Dedifferentiated amniotic fluid mesenchymal stem cell (primary cell): ENCODE measurements at regions not wholly inside any gene's neighbourhood (a gene's known extent, or its start where the extent isn't known, plus 50 kb on each side); places are given as distances from the start of the nearest gene placed in this dataset.
A peak's percentile ranks its signal among the peaks of the same experiment; 100 is the strongest.

Experiments
- DNase-seq: peaks from one replicate; pipeline ENCODE4 v3.0.0-alpha.2; 2016; ENCODE audit errors: extremely low spot score

DNA sequence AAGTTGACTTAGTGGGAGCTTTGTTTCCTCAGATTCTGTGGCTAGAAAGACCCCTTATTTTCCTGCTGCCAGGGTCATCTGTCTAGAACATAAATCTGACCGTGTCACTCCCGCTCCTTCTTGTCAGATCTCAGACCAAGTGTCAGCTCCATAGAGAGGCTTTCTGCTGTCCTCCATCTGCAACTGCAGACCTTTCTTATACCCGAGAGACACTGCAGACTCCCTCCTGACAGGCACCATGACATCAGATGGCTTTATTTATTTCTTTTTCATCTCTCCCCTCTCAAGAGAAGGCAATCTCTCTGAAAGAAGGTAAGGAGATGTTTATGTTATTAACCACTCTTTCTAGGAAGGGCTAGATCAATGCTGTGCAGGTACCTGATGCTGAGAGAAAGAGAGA is 726.5 kb downstream of the UQCRFS1 start:
- DNase-seq, result no peak

DNA sequence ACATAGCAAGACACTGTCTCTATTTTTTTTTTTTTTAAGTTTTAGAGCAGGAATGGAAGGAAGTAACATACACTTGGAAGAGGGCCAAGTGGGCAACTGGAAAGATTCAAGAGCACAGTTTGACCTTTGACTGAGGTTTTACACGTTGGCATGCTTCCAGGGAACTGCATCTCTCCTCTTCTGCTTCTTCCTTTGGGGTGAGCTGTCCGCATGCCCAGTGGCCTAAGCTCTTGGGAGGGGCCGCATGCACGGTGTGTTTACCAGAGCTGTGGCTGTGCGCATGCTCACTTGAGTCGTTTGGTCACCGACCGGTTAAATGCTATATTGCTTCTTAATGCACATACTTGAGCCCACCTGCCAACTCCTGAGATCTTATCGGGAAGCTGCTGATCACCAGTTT is 727.7 kb downstream of the UQCRFS1 start:
- DNase-seq, result no peak

DNA sequence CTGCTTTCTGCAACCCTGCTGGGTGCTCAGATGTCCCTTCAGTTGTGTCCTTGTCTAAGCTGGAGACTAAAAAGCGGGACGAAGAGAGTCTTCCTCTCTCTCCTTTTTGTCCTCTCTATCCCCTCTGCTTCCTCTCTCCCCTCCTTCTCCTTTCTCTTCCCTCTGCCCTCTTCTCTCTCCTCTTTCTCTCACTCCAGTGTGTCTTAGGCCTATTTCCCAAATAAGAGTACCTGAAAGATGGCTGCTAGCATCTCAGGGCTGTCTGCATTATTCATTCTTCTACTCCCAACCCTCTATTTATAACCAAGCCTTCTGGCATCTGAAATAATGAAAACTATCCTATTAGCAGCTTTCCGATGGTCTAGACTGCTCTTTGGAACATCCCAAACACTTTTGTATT is 729.8 kb downstream of the UQCRFS1 start:
- no peak for DNase-seq

DNA sequence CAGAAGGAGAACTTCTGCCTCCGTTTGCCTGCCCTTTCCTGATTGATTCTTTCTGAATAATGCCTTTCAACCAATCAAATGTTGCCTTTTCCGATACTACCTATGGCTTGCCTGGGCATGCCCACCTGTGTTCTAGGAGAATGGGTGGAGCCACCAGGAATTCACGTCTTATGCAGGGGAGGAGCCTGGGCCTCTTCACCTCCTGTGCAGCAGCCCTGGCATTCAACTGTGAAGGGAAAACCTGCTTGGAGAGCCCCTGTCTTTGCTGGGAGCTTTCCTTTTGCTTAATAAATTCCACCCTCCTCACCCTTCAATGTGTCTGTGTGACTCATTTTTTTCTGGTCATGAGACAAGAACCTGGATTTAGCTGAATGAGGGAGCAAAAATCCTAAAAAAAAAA is 730.7 kb downstream of the UQCRFS1 start:
- no peak for DNase-seq

DNA sequence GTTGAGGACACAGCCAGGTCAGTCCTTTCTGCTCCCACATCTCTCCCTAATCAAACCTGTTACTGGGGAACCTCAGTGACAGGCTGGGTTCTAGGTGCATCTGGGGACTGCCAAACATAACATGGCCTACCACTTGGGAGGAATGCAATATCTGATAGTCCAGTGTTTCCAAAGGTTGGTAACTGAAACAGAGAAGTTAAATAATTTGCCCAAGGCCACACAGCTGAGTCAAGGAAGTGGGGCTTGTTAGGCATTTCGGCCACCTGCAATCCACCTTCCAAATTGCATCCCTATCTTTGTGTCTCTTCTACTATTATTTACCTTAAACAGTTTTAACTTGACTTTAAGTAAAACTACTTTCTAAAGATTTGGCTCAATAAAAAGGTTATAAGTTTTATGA is 731.3 kb downstream of the UQCRFS1 start:
- DNase-seq, result no peak

DNA sequence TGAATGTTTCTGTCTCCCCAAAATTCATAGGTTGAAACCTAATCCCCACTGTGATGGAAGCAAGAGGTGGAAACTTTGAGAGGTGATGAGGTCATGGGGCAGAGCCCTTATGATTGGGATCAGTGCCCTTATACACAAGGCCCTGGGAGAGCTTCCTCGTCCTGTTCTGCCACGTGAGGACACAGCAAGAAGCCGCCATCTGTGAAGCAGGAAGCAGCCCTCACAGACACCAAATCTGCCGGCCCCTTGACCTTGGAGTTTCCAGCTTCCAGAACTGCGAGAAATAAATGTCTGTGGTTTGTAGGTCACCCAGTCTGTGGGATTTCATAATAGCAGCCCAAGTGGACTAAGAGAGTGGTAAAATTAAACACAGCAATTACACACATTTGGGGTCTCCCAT is 737.4 kb downstream of the UQCRFS1 start:
- no peak for DNase-seq

DNA sequence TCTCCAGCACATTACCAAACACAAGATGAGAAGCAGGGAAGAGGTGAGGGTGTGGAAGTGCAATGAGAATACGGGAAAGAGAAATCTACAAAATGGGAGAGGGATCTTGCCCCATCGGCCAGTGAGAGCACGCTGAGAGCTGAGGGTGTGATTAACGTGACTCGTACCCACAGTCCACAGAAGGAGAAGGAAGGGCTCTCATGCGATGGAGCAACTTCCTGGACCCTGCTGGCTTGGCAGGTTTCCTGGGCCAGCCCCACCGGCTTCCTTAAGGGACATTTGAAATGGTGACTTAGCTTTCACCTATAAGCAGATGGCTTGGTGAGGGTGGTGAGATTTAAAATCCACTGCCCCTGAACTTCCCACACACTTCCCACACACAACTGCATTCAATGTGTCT is 740.1 kb downstream of the UQCRFS1 start:
- no peak for DNase-seq

DNA sequence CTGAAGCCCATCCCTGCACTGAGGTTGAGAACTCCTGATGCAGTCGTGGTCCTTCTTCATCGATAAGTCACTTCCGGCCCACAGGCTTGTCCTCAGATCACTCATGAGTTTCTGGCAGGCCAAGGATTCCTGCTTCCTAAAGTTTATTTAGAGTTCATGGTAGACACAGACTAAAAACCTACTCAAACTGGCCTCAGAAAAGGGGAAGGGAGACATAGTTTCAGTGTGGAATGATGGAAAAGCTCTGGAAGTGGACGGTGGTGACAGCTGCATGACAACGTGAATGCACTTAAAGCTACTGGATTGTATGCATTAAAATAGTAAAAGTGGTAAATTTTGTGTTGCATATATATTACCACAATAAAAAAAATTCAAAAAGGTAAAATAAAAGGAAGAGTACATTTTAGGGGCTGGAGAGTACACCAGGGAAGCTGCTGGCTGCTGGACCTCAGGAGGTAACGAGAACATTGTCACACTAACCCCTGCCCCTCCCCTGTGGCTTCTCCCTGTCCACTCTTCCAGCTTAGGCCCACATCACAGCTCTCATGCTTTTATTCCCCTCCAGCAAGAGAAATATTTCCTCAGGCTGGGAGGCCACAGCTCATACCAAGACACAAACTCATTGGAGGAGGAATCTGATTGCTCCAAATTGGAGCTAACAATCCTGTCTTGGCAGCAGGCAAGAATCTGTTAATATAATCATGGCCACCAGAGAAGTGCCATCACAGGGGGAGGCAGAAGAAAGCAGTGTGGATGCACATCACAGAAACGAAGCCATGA is 741.0 kb downstream of the UQCRFS1 start:
- DNase-seq, result no peak

DNA sequence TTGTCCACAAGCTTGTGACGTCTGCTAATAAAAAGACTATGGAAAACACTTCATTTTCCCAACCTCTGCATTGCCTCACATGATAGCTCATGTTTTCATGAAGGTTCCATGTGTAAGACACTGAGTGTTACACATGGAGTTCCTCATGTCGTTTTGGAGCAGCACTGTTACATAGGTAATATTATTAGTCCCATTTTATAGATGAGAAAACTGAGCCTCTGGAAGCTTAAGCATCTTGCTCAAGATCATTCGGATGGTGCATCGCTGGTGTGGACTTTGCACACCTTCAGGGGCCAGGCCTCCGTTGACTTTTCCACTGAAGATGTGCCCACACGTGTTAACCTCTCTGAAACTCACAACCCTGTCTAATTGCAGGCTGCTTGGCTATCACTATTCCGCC is 743.4 kb downstream of the UQCRFS1 start:
- DNase-seq, result no peak

DNA sequence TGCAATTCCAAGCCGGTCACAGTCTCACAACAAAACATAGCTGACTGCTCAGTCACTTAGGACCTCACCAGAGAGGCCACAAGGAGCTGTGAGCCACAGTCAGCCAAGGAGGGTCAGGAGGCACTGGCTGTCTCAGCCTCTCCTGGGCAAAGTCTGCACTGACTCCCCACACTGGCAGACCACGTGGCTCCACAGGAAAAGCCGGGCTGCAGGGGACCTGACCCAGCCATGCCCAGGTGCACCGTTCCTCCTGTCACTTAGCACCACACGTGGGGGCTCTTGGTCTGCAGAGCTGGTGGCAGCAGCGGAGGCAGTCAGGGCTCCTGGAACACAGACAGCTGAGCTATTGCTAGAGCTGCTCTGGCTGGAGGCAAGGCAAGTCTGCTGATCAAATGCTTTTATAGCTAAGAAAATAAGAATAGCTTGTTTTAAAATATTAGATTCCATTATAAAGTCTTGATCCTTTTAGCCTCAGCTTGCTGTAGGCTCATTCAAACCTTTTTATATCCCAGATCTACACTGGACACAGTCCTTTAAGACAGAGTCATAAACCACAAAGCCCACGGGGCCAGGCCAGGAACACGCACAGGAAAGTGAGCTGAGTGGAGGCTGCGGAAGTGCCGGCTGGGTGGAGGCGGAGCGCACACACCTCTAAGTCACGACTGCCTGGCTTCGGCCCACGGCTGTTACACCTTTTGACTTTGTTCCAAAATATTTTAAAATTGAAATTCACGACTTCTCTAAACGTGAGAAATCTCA is 744.1 kb downstream of the UQCRFS1 start:
- DNase-seq, result peak; percentile 17

DNA sequence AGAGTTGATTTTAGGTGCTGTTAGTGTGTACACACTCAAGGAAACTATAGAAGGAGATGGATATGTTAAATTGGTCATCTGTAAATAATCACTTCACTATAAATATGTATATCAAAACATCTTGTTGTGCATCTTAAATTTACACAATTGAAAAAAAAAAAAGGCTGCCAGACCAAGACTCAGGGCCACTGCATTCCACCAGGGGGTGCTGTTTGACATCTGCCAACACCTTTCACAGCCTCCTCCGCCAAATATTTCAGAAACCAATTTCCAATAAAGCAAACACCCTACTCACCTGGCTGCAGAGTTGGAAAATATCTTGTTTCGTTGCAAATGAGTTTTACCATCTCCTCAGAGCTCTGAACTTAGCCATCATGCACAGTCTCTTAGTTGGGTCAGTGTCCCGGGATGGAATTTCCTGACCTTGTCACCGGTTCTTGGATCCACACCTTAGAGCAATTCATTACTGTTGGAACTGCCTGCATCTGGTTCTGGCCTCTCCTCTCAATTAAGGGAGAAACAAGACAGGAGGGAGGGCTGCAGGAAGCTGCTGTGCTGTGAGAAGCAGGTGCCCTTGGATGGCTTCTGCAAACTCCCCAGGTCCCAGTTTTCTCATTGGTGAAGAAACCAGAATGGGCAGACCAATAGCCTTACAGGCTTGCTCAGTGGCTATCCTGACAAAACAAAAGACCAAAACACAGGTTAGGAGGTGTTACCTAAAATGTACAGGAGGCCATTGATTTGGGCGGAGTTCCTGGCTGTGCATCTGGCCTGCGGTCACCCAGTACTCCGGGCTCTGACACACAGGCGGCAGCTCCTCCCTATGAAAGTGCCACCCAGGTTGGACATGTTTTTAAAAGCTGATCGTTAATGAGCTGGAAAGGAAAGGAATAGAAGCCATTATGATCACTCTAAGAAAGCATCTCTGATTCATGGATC is 746.6 kb downstream of the UQCRFS1 start:
- DNase-seq, result no peak

DNA sequence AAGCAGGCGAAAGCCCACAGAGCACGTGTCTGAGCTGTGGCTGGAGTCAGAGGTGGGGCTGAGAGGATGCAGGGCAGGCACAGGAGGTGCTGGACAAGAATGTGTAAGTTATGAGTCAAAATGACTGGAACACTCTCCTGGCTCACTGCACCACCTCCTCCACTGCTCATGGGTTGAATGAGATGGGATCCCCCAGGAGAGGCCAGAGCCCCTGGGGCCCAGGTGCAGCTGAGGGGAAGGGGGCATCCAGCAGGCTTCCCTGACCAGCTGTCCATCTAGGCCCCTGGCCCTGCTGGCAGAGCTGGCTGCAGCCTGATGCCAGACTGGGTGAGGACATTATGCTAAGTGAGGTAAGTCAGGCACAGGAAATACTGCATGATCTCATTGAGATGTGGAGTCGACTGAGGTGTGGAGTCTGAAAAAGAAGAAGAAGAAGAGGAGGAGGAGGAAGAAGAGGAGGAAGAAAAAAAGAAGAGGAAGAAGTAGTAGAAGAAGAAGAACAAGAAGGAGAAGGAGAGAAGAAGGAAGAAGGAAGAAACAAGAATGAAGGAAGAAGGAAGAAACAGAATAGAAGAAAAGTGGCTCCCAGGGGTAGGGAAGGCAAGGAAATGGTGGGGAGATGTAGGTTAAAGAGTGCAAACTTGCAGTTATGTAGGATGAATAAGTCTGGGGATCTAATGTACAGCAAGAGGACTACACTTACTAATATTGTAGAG is 747.4 kb downstream of the UQCRFS1 start:
- no peak for DNase-seq

DNA sequence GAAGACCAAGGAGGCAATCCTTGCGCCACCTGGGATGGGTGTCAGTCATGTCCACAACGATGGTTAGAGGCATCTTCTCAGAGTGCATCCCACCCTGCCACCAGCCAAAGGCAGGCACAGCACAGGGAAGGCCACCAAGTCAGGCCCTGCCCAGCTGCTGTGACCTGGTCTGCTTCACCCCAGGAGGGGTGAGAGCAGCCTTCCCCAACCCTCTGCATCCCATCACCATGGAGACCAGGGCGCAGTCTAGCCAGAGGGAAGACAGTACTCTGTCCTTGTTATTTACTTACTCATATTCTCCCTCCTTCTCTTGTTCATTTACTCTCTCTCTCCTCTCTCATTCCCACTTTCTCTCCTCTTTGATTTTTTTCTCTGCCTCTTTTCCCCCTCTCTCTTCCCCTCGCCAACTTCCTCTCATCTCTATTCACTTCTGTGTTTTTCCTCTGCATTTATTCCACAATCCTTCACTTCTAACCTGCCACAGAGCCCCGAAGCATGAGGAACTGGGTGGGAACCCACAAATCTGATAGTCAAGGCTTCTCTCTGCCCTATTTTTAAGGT is 749.4 kb downstream of the UQCRFS1 start:
- DNase-seq, result no peak

DNA sequence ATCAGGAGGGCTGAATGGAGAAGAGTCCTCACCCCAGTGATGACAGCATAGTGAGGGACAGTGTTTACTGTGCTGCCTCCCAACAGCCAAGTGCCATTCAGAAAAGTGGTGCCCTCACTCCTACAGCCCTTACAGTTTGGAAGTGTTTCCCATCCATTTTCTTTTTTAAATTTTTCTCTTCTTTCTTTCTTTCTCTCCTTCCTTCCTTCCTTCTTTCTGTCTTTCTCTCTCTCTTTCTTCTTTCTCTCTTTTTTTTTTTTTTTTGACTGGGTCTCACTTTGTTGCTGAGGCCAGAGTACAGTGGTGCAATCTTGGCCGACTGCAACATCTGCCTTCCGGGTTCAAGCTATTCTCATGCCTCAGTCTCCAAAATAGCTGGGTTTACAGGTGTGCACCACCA is 755.3 kb downstream of the UQCRFS1 start:
- DNase-seq, result no peak

DNA sequence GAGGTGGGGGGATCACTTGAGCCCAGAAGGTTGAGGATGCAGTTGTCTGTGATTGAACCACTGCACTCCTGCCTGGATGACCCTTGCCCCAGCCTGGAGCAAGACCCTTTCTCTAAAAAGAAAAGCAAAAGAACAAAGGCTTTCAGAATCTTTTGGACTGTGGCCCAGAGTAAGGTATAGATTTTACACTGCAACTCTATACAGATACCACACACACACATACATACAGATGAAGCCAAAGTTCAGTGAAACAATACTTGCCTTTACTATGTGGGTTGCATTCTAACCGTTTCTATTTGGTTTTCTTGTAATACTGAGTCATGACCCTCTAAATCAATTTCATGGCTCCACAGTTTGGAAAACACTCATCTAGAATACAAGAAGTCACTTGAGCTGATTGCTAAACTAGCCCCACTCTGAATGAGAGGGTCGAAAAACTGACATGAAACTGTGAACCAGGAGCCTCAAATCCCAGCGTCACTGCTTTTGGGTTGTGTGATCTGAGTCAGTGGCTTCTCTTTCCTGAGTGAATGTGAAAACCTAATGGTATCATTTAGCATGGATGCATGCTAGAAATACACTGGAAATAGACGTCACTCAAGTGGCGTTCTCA is 756.1 kb downstream of the UQCRFS1 start:
- DNase-seq, result no peak

DNA sequence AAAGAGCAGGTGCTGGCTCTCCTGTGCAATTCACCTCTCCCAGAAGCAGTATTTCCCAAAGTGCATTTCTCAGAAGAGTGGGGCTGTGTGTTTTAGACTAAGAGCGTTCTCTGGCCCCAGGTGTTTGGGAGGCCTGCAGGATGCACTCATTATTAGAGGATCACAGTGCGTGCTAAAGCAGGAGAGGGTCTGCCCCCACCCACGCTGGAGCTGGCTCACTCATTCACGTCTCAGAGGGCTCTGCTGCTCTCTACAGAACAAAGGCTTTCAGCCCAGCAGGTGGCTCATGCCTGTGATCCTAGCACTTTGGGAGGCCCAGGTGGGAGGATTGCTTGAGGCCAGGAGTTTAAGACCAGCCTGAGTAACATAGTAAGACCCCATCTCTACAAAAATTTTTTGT is 756.7 kb downstream of the UQCRFS1 start:
- no peak for DNase-seq

DNA sequence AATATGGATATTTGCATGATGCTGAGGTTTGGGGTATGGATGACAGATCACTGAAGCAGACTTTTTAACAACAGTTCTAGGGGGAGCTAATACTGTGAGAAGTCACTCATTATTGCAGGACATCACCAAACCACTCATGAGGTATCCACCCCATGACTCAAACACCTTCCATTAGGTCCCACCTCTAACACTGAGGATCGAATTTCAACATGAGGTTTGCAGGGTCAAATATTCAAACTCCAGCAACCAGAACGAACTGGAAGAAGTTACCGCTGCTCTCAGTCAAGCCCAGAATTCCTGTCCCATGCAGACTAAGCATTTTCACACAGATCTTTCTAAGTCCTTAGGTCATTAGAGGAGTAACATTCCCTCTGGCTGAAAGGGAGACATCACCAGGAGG is 758.9 kb downstream of the UQCRFS1 start:
- no peak for DNase-seq

DNA sequence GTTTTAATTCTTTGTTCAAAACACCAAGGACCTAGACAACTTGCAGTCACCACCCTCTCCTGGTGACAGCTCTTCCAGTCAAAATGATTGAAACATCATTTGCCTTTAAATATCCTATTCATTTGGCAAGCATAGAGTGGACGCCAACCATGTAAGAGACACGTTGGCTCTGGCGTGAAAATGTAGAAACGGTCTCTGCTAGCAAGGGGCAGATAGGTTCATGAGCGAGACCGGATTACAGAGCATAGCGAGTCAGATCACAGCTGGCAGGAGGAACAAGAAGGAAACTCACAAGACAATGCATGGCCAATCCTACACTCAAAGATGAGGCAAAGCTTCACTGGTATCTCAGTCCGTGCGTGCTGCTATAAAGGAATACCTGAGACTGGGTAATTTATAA is 759.5 kb downstream of the UQCRFS1 start:
- DNase-seq, result no peak

DNA sequence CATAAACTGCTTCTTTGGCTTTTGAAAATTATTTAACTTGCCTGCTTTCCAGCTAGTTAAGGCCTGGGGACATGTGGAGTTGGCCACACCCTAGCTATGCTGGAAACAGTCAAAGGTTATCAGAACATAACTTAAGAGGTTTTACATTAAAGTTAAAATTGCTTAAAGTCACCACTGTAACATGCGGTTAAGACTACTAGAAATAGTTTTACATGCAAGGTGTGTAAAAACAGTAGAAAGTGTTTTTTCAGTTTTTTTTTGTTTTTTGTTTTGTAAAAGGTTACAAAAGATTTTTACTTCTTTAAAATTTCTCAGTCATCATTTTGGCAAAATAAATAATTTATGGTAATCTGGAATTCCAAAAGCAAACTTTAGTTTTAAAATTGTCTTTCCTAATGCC is 763.1 kb downstream of the UQCRFS1 start:
- no peak for DNase-seq

DNA sequence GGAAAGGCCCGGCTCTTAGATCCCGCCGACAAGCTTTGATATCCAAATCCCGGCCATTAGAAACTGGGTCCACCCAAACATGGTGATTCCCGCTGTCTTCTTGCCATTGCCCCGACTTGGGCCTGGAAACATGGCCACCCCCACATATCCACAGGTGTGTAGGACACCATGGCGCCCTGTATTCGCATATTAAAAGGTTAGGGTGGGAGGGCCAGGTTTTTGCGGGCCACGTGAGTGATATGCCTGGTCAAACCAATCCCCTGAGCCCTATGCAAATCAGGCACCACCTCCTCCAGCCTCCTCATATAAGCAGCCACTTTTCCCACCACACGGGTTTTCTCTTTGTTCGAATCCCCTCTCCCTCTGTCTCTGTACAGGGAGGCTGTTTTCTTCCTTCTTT is 766.4 kb downstream of the UQCRFS1 start:
- no peak for DNase-seq

DNA sequence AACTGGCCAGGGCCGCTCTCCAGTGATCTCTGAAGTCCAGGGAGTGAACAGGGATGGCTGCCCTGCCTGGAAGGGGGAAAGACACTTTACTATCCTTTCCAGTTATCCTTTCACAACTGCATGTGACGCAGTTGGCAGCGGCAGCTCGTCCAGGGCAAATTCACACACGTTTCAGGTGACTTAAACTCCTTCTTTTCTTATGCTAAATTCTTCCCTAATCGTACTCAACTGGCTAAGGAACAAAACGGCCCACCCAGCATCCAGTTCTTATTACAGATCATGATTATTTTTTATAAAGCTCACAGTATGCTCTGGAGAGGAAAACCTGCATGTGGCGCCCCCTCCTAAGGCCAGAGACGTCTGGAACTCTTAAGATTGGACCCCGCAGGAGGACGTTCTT is 767.1 kb downstream of the UQCRFS1 start:
- no peak for DNase-seq
